HG02759 (cell line): ENCODE measurements at regions not wholly inside any gene's neighbourhood (a gene's known extent, or its start where the extent isn't known, plus 50 kb on each side); places are given as distances from the start of the nearest gene placed in this dataset.

ENCODE experiments used
- ATAC-seq: cut with Tn5 transposase; IDR thresholded peaks from one replicate; pipeline ENCODE4 v1.9.1; 2021; ENCODE audit warnings: mild to moderate bottlenecking, moderate library complexity; ENCODE audit not compliant: unreplicated experiment

DNA sequence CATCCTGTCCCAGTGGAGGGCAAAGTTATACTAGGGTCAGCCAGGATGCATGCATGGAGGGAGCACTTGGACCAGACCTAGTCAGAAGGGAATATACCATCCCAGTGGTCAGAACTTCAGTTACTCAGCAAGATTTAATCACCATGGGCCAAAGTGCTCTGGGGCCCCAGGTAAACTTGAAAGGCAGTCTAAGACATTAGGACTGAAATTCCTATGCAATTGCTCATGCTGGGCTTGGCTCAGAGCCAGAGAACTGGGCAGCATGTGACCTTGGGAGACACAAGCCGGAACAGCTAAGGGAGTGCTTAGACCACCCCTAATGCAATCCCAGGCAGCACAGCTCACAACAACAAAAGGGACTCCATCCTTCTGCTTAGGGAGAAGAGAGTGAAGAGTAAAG is 401.3 kb downstream of the KCNJ3 start:
- no peak for ATAC-seq

DNA sequence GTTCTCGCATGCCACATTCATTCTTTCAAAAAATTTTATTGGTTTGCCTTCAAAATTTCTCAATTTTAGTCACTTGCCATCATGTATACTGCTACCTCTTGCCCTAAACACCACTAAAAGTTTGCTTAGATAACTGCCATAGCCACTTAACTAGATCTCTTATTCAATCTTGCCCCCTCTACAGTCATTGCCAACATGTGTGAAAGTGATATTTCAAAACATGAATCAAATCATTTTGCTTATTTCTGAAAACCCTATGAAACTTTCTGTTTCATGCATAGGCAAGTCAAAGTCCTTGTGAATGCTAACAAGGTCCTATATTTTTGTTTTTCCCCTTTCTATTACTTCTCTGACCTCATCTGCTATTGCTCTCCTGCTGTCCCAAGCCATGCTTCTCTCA is 397.1 kb downstream of the KCNJ3 start:
- ATAC-seq = no peak

DNA sequence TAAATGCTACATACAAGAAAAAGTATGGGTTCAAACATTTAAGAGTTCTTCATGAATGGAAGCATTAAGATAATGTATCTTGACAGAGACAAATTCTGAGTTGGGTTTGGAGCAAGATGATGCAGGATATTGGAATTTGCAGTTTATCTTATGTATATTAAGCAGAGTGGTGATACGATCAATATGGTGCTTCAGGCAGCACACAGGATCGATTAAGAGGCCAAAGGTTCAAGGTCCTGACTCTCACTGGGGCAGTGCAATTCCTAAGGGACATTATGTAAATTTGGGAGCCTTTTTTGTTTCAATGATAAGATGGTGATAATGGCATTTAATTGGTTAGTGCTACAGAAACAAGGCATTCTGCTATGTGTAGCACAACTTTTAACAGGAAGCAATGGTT is 381.9 kb downstream of the KCNJ3 start:
- no peak for ATAC-seq

DNA sequence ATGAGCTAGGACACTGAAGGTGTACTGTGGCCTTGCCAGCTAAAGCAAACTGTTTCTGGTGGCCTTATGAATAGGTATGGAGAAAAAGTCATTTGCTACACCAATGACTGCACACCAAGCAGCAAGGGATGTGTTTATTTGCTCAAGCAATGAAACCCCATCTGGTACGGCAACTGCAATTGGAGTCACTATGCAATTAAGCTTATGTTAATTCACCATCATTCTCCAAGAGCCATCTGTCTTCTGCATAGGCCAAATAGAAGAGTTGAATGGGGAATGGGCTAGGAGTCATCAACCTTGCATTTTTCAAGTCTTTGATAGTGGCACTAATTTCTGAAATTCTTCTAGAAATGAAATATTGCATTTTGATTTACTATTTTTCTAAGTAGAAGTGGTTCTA is 372.0 kb downstream of the KCNJ3 start:
- no peak for ATAC-seq

DNA sequence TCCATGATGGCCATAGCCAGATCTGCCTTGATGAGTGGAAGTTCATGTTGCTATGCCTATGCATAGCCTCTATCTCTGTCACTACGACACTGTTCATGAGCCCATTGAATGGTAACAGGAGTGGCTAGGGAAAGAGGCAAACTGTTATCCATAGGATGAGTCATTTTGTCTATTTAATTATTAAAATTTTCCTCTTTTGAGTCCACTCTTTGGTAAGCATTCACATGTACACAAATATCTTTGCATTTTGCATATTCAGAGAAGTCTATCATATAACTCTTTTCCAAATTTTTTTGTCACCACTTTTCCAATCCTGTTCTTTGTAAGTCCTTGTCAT is 364.4 kb downstream of the KCNJ3 start:
- no peak for ATAC-seq

DNA sequence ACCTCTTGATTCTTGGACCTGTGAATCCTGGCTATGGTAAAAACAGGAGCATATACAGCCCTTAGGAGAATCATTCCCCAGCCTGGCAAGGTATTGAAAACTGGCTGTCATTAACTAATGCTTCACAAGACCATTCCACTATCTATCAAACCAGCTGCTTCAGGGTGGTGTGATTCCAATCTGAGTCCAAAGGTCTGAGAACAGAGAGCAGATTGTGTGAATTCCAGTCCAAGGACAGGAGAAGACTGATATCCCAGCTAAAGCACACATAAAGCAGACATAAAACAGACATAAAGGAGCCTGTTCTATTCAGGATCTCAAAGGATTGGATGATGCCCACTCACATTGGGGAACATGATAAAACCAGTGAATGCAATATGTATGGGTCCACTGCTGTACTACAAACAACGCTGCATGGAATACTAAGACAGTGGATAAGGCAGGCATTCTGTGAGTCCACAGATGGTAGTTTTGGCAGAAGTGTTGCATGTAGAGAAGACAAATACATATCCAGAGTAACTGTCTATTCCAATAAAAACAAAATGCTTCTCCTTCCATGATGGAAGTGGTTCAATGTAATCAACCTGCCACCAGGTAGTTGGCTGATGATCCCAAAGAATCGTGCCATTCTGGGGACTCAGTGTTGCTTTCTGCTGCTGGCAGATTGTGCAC is 363.9 kb downstream of the KCNJ3 start:
- ATAC-seq = no peak

DNA sequence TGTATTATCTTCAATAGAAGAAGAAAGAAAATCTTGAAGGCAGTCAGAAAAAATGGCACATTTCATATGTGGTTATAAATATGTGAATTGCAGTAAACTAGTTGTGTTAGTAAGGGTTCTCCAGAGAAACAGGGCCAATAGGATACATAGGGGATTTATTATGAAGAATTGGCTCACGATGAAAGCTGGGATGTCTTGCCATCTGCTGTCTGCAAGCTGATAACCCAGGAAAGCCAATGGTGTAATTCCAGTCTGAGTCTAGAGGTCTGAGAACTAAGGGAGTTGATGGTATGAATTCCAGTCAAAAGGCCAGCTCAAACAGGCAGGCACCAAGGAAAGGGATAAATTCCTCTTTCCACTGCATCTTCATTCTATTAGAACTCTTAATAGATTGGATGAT is 362.4 kb downstream of the KCNJ3 start:
- ATAC-seq = no peak

DNA sequence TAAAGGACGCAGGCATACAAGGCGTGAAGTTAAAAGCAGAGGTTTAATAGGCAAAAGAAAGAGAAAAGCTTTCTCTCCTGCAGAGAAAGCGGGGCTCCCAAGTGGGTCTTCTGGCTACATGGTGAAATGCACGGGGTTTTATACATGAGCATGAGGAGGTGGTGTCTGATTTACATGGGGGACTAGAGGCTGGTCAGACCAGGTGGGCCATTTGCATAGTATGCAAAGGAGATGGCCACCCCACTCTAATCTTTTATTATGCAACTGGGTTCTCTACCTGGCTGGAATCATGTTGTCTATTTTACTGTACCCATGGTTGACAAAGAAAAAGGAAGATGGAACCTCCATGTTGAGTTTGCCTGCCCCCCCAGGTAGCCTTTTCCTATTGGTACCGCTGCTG is 356.2 kb downstream of the KCNJ3 start:
- ATAC-seq = no peak

DNA sequence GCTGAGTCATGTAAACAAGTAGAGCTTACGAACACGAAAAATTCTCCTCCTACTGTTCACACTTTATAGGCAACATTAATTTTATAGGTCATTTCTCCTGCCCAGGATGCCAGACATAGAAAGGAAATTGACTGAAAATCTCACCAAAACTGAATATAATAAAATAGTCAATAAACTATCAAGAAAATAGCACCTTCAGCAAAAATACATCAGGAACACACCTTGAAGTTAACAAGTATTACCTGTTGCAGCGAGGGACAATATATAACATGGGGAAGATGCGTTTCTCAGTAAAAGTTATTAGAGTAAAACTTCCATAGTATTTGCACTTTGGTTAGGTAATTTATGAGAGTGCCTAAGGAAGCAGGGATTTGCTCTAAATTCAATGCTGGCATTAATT is 344.6 kb downstream of the KCNJ3 start:
- no peak for ATAC-seq

DNA sequence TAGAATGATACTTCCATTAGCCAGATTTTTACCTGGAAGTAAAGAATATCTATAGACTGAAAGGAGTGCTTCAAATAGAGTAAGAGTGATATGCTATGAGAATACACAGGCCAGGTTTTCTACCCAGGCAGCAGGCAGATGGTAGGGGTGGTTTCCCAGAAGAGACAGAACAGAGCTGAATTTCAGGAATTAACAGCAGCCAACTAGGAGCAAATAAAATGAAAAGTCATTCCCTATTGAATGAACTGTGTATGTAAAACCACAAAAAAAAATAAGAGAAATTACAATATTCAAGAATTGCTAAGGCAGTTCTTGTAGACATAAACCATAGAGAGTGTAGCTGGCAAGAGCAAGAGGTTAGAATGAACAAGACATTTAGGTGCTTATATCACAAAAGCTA is 336.8 kb downstream of the KCNJ3 start:
- ATAC-seq = no peak

DNA sequence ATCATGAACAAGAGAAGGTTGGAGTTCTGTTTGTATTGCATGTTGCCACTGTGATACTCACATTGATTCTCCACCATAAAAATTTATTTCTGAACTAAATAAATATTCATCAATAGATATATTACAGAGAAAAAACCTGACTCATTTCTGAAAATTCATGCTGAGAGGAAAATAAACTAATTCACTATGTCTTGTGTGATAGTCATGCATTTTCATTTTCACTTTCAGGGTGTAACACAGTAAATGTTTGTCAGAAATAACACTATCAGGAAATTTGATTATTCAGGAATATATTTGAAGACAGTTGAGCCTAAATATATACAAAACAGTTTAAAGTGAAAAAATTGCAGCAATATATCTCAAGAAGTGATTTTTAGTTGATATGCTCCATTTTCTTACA is 335.2 kb downstream of the KCNJ3 start:
- no peak for ATAC-seq

DNA sequence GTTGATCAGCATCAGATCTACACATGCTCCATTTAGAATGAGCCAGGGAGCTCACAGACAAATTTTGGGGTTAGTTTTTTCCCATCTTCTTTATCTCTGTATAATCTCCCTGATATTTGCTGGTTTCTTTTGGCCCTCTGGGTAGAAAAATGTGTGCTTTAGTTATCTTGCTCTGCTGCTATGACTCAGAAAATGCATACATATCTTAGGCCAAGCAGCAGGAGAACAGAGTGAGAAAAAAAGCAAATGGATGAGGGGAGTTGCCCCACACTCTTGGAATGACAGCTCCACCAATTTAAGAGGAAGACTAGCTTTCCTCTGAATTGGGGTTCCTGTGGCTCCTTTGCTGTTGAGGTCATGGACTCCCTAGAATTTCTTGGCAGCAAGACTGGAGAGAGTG is 331.8 kb downstream of the KCNJ3 start:
- no peak for ATAC-seq

DNA sequence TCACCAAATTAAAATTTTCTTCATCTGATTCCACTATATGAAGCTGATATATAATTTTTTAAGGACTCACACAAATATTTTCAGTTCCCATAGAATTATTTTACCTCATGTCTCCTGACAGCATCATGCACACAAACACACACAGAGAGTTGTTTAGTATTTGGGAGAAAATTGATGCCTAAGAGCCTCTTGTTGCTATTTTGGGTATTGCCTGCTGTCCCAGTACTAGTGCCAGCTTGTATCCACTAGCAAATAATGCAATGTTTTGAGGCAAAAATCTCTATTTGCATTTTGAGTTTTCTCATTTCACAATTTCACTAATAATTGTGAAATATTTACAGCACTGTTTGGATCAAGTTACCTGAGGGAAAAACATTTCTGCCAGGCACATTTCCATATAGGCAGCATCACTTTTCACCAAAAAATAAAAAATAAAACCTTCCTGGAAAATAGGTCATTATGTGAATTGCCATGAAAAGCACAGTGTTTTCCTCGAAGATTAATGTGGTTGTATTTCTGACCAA is 328.2 kb downstream of the KCNJ3 start:
- ATAC-seq = no peak

DNA sequence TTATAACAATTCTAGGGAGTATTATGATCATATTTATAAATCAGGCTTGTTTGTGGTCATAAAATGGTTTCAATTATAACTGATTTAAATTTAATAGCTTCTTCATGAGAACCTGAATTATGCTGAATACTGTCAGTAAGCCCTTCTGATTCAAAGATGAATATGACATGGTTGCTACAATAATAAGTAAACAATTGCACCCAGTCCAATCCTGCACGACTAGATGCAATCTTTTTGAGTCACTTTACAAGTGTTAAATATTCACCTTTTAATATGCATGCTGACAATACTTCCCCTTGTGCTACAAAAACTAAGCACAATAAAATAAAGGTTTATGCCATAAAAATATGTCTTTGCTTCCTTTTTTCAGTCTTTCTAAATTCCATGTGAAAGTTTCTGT is 325.2 kb downstream of the KCNJ3 start:
- ATAC-seq = no peak

DNA sequence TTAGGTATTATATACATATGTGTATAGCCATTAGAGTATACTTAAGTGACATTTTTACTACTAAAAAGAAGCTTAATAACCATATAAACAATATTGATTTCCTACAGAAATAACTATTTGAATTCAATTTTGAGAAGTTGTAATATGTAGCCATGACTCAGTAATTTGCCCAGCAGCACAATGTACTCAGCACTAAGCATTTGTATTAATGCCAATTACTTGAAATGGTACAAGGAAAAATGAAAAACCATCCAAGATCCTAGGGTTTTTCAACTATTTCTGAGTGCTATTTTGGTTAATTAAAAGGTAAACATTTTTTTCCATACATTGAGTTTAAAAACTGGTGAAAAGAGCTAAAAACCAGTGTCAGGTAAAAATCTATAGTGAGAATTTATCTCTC is 324.0 kb downstream of the KCNJ3 start:
- ATAC-seq = no peak

DNA sequence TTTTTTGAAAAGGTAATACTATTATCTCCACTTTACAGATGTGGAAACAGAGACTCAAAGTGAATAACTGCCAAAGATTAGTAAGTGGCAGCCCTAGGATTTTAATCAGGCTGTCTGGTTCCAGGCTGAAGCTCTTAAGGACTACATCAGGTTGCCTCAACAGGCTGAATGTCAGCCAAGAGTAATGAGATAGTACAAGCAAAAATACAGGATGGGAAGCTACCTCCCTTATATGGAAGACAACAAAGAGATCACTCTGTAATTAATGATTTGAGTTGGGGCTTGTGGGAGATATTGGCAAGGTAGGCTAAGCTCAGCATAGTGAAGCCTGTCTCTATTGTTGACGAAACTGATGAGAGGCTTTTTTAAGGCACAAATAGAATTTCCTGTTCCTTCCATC is 323.1 kb downstream of the KCNJ3 start:
- no peak for ATAC-seq

DNA sequence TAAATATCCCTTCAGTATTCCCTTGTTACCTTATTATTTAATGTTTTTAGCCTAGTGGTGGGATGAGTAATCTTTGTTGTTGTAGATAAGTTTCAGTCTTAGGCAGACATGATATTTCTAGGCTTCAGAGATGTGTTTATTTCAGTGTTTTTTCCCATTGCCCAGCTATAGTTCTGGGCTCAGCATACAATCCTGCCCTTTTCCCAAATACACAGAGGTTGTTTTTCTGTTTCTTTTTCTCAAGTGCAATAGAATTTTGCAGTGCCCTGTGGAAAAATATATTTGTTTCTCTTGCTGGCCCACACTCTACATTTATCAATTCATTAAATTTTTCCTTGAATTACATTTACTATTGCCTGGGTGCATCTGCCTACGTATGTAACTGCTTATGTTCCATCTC is 321.8 kb downstream of the KCNJ3 start:
- ATAC-seq = no peak

DNA sequence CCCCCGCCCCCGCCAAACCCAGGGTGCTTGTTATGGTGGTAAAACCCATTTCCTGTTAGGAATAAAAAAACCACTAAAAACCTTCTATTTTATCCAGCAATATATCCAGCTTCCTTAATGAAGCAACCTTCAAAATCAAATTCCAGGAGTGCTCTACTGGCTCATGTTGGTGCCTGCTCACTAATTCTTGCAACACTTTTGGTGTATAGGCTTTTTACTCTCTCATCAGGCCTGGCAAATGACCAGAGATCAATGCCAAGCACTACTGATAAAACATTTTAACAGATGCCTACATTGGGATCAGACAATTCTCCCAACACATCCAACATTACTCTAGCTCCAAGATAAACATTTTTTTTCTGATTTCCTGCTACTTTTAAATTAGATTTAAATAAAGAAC is 312.4 kb downstream of the KCNJ3 start:
- no peak for ATAC-seq

DNA sequence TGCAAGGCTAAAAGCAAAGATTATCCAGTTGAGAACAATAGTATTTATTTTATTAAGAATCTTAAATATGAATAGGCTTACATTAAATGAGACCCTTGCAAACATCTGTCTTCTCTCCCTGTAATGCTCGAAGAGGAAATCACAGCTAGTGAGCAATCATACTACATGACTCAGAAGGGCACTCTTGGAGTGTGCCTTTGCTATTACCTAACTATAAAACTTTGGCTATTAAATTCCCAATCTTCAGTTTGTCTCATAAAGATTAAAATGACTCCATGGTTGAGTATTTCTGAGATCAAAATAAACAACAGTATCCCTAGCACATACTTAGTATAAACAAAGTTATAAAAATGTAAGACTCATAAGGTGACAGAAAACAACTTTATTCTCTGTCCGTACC is 296.9 kb downstream of the KCNJ3 start:
- ATAC-seq = no peak

DNA sequence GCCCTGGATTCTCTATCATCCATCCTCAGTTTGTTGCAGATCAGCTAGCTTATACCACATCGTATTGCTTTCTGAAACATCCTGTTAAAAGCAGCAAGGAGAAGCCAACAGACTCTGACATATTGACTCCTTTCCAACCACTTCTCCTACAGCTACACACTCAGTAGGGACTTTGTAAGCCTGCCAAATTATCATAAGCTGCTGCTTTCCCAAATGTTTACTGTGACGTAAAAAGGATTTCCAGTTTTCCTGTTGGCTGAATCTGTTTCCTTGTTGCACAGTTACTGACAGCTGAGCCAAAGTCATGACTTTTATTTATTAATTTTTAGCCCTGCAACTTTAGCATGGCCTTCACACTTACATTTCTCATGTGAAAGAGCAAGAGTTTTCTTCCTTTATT is 294.3 kb downstream of the KCNJ3 start:
- ATAC-seq = no peak

DNA sequence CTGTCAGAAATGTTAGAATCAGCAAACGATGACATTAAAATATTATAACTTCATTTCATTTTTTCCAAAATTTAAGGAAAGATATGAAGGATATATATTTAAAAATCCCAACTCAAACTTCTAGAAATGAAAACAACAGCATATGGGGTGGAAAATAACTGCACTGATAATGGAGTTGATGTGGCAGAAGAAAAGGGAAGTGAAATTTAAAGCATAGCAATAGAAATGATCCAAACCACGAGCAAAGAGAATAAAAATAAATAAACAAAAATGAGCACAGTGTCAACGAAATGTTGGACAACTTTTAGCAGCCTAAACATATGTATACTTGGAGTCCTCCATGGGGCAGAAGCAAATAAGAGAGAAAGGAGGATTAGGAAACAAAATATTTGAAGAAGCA is 280.2 kb downstream of the KCNJ3 start:
- ATAC-seq = no peak

DNA sequence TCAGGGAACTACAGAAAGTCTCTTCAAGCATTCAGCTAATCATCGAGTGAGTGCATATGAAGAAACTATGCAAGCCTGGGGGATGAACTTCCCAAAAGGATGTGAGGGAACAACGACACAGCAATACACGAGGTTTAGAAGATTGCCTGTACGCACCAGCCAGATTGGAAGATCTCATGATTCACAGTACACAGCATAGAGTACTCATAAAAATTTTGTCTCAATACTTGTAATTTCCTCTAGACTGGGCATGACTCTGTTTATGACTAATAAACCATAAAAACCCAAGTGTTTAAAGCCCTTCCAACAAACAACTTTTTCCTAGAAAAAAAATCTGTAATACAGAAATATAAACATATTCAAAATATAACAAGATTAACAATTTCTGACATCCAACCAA is 279.7 kb downstream of the KCNJ3 start:
- ATAC-seq = no peak

DNA sequence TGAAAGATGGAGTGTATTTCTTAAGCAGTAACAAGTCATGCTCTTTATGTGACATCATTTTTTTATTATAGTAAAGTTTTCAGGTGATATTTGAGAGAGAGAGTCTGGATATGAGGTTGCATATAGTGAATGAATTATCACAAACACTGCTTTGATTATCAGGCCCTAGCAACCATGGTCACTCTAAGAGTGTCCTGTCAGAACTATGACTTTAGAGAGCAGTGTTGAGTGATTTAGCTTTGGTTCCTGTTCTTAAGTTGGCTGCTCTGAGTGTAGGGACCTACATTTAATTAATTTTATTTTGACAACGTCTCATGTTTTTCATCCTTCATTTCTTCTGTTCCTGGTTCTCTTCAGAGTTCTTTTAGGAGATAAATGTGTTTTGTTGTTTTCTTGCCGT is 275.5 kb downstream of the KCNJ3 start:
- ATAC-seq = no peak

DNA sequence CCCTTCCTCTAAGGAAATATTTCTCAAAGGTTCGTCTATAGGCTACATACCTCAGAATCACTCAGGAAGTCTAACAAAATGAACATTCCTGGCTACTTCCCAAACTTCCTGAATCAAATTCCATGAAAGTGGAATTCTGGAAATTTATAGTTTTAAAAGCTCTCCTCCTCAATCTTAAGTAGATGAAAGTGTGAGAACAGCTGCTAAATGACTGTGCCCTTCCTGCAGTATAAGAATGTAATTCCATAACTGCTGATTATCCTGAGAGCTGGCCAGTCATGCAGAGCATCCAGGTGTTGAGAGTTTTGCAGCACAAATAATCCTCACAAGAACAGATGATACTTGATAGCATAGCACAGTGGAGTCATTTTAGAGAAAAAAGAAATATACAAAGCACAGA is 265.0 kb downstream of the KCNJ3 start:
- no peak for ATAC-seq
